Heart left ventricle (tissue), 16 donors: ENCODE measurements at regions not wholly inside any gene's neighbourhood (a gene's known extent, or its start where the extent isn't known, plus 50 kb on each side); places are given as distances from the start of the nearest gene placed in this dataset.

Experiments used
- ATAC-seq, 4 donors: fragments of 200-7000 bp; cut with Tn5 transposase; one replicate each; pipeline ENCODE4 v1.9.1; 2020 to 2022; ENCODE audit warnings: moderate library complexity in 4 of 4, mild to moderate bottlenecking in 3 of 4, moderate number of reproducible peaks in 1 of 4
- DNase-seq, 5 donors: peaks; one replicate each; pipeline ENCODE4 v3.0.0-alpha.2; 2020
- H3K27ac ChIP-seq, 12 donors: fragments of 200-600 bp; sonication (generic) in 4 of 12; one replicate each; pipeline versions ENCODE4 v1.5.0 to v1.8.0; 2016 to 2022; ENCODE audit warnings: mild to moderate bottlenecking in 2 of 12
- H3K27me3 ChIP-seq, 9 donors: fragments of 200-600 bp; sonication (generic) in 2 of 9; one replicate each; pipeline versions ENCODE4 v1.5.1 to v1.8.0; 2016 to 2022; ENCODE audit warnings: mild to moderate bottlenecking in 3 of 9
- H3K36me3 ChIP-seq, 9 donors: fragments of 200-600 bp; sonication (generic) in 2 of 9; one replicate each; pipeline versions ENCODE4 v1.5.0 to v1.8.0; 2018 to 2022; ENCODE audit warnings: mild to moderate bottlenecking in 2 of 9
- H3K4me1 ChIP-seq, 12 donors: fragments of 200-600 bp; sonication (generic) in 4 of 12; one replicate each; pipeline versions ENCODE4 v1.5.0 to v1.8.0; 2016 to 2022; ENCODE audit warnings: mild to moderate bottlenecking in 3 of 12
- H3K4me3 ChIP-seq, 12 donors: fragments of 200-600 bp; sonication (generic) in 4 of 12; one replicate each; pipeline versions ENCODE4 v1.5.0 to v1.8.0; 2017 to 2022; ENCODE audit warnings: mild to moderate bottlenecking in 9 of 12, moderate library complexity in 4 of 12
- H3K9me3 ChIP-seq, 12 donors: fragments of 200-600 bp; sonication (generic) in 4 of 12; one replicate each; pipeline versions ENCODE4 v1.5.0 to v1.8.0; 2016 to 2022; ENCODE audit warnings: mild to moderate bottlenecking in 1 of 12
- CTCF ChIP-seq, 12 donors: fragments of 200-600 bp; sonication (generic) in 4 of 12; IDR thresholded peaks; one replicate each; pipeline versions ENCODE4 v1.5.0 to v1.8.0; 2018 to 2022; ENCODE audit warnings: antibody characterized with exemption in 12 of 12, mild to moderate bottlenecking in 5 of 12
- POLR2A ChIP-seq, 2 donors: fragments of 450-650 bp; IDR thresholded peaks; one replicate each; pipeline ENCODE4 v1.6.1; 2017; ENCODE audit warnings: antibody characterized with exemption in 2 of 2, mild to moderate bottlenecking in 2 of 2, moderate library complexity in 2 of 2
- WGBS, 4 donors: extraction: QIAGEN DNeasy Blood & Tissue Kit in 2 of 4; methylation state at CpG; one replicate each; pipeline versions ENCODE4 v1.1.5 to v1.1.7; 2013 to 2018; 5-methylcytosine and 5-hydroxymethylcytosine counted together
- intact Hi-C, 10 donors: fragments of 100-400 bp; cut with DNase I; formaldehyde crosslinking; loops; one replicate each; pipeline versions ENCODE4 v1.11.1 to v1.14.2; 2022
- donor health status: ischemic (EF 13 %, LVEDD 7.1; RV severe dilation, severe dysfunction).
- donor health status: healthy with polysubstance abuse.
- donor health status: DM: no; HTN: yes; CAD: no.
- donor health status: DM: no; HTN: no; CAD: no.
- donor health status: ischemic (EF 25% LVEDD 6.9; RV normal size, moderate dysfunction).
- donor health status: ischemic (EF 25% LVEDD 5.7; RV mildly dilated, moderate dysfunction).
- donor health status: healthy.
- donor health status: DM: yes; HTN: yes; CAD: no.
- donor health status: ischemic (EF 35%, LVEDD 5.7; RV mildly dilated, moderate dysfunction).
- donor health status: nonischemic (EF 11% LVEDD 7.7; RV severe dilation, severe dysfunction).
- donor health status: DM: yes; HTN: yes; CAD: no.
- donor health status: PGD.
- donor health status: ischemic (EF 29% LVEDD 5.4; RV normal size, mild dysfunction).
- donor health status: nonischemic (EF 23%, LVEDD 6.1; RV moderate dilation, normal function).

GRCh38 chr1:47522935-47523834 is 85.3 kb downstream of the FOXD2 start:
- ATAC-seq (no peak), DNase-seq (no peak)
- TF ChIP-seq CTCF (IDR thresholded peaks at IDR 0.05) (no peak), POLR2A (IDR thresholded peaks at IDR 0.05) (no peak)
- no peak overlapping the region for H3K4me3 ChIP-seq
- H3K9me3 ChIP-seq, result peaks cover 0 to 2% (median 0%) of the 10 kb centered on the region in 12 donors
- peaks cover 0 to 9% (median 0%) of the 10 kb centered on the region in 12 donors for H3K4me1 ChIP-seq
- H3K27me3 ChIP-seq, result peaks cover 0 to 13% (median 6%) of the 10 kb centered on the region in 9 donors
- WGBS, 4 donors, result 78 to 83% (median 80%) methylated on average over 10 of the region's 10 CpGs
- H3K27ac ChIP-seq, result no peak overlapping the region
- intact Hi-C loops, result loop anchor here in 4 of 10 donors (5.0 to 10.0 kb wide), 4 partner anchors 76 to 204 kb away; no protein-coding TSS in a partner anchor
- no peaks in the 10 kb centered on the region for H3K36me3 ChIP-seq

- no peak for ATAC-seq
- no peak for DNase-seq
- Histone ChIP-seq H3K9me3 (peaks cover 0 to 8% (median under 1%) of the 10 kb centered on the region in 12 donors), H3K27ac (no peak overlapping the region), H3K36me3 (no peaks in the 10 kb centered on the region), H3K4me1 (peaks cover 0 to 9% (median 0%) of the 10 kb centered on the region in 12 donors), H3K27me3 (peaks cover 0 to 14% (median 4%) of the 10 kb centered on the region in 9 donors), H3K4me3 (no peak overlapping the region)
- intact Hi-C loops, result loop anchor here in 4 of 10 donors (5.0 to 10.0 kb wide), 4 partner anchors 77 to 203 kb away; no protein-coding TSS in a partner anchor
- WGBS, 4 donors, result 32 to 45% (median 40%) methylated on average over 4 of the region's 4 CpGs
- TF ChIP-seq POLR2A (IDR thresholded peaks at IDR 0.05) (no peak), CTCF (IDR thresholded peaks at IDR 0.05) (no peak)
Measured at GRCh38 chr1:47523835-47524215, 86.0 kb downstream of the FOXD2 start.

GRCh38 chr1:47524272-47524671 is 86.4 kb downstream of the FOXD2 start:
- WGBS, 4 donors, result 64 to 72% (median 69%) methylated on average over 7 of the region's 7 CpGs
- Histone ChIP-seq H3K4me3 (no peak overlapping the region), H3K4me1 (peaks cover 0 to 9% (median 0%) of the 10 kb centered on the region in 12 donors), H3K36me3 (no peaks in the 10 kb centered on the region), H3K9me3 (peaks cover 0 to 13% (median 3%) of the 10 kb centered on the region in 12 donors), H3K27me3 (peaks cover 0 to 14% (median 4%) of the 10 kb centered on the region in 9 donors), H3K27ac (no peak overlapping the region)
- TF ChIP-seq POLR2A (IDR thresholded peaks at IDR 0.05), result no peak
- TF ChIP-seq CTCF (IDR thresholded peaks at IDR 0.05), result no peak
- intact Hi-C loops, result loop anchor here in 4 of 10 donors (5.0 to 10.0 kb wide), 4 partner anchors 77 to 203 kb away; no protein-coding TSS in a partner anchor
- ATAC-seq (no peak), DNase-seq (no peak)

GRCh38 chr1:47527653-47528272 is 89.9 kb downstream of the FOXD2 start:
- ATAC-seq (no peak), DNase-seq (no peak)
- 47 to 53% (median 50%) methylated on average over 7 of the region's 7 CpGs for WGBS, 4 donors
- Histone ChIP-seq H3K4me3 (no peak overlapping the region), H3K27ac (no peak overlapping the region), H3K4me1 (peaks cover 0 to 7% (median 0%) of the 10 kb centered on the region in 12 donors), H3K36me3 (no peaks in the 10 kb centered on the region), H3K27me3 (peaks cover 0 to 14% (median 4%) of the 10 kb centered on the region in 9 donors), H3K9me3 (peaks cover 0 to 22% (median 7%) of the 10 kb centered on the region in 12 donors)
- TF ChIP-seq POLR2A (IDR thresholded peaks at IDR 0.05) (no peak), CTCF (IDR thresholded peaks at IDR 0.05) (peak in 11 of 12 donors; percentile 23 to 54 (median 41))
- intact Hi-C loops, result loop anchor here (1.0 to 10.0 kb wide), 8 partner anchors 97 to 200 kb away; no protein-coding TSS in a partner anchor
